H1 (cell line): ENCODE measurements at regions not wholly inside any gene's neighbourhood (a gene's known extent, or its start where the extent isn't known, plus 50 kb on each side); places are given as distances from the start of the nearest gene placed in this dataset.

Experiments
- CTCF ChIA-PET: fragments of 300-600 bp; sonication (Branson Sonifier 250); formaldehyde crosslinking; loops from one replicate; lab custom pipeline; 2021; ENCODE audit not compliant: partially characterized antibody; lab: Charles Lee
- POLR2A ChIA-PET: fragments of 300-600 bp; sonication (Branson Sonifier 250); formaldehyde crosslinking; loops from one replicate; lab custom pipeline; 2021; ENCODE audit warnings: inconsistent platforms; ENCODE audit not compliant: partially characterized antibody; lab: Charles Lee
- DNase-seq, 2 experiments: peaks; one replicate each; pipeline versions ENCODE4 v3.0.0 to v3.0.0-alpha.2; 2010 to 2022; ENCODE audit warnings: low spot score in 2 of 2, low read depth in 1 of 2, mixed read lengths in 1 of 2
- FAIRE-seq: peaks from 2 replicates; lab custom pipeline; 2011; peaks lifted over from hg19 to GRCh38; lab: Jason Lieb, UNC
- H2AFZ ChIP-seq: 2 replicates; pipeline ENCODE4 v1.8.1; 2012; ENCODE audit warnings: low read length, inconsistent platforms
- H2AK5ac ChIP-seq: 2 replicates; pipeline ENCODE4 v1.6.1; 2013; ENCODE audit warnings: low read depth, low read length
- H2BK120ac ChIP-seq: replicated peaks from 2 replicates; pipeline ENCODE3; 2013; ENCODE audit warnings: low read depth, low read length, inconsistent platforms
- H2BK12ac ChIP-seq: 2 replicates; pipeline ENCODE4 v1.6.1; 2013; ENCODE audit warnings: low read depth, low read length
- H2BK15ac ChIP-seq: 2 replicates; pipeline ENCODE4 v1.6.1; 2013; ENCODE audit warnings: low read length
- H2BK20ac ChIP-seq: 2 replicates; pipeline ENCODE4 v1.6.1; 2013; ENCODE audit warnings: low read length
- H2BK5ac ChIP-seq: 2 replicates; pipeline ENCODE4 v1.6.1; 2013; ENCODE audit warnings: low read depth, low read length
- H3K14ac ChIP-seq: 2 replicates; pipeline ENCODE4 v1.6.1; 2013; ENCODE audit warnings: inconsistent platforms; ENCODE audit not compliant: insufficient read length
- H3K18ac ChIP-seq: 2 replicates; pipeline ENCODE4 v1.6.1; 2013; ENCODE audit warnings: low read length; ENCODE audit errors: extremely low read depth
- H3K23ac ChIP-seq: 2 replicates; pipeline ENCODE4 v1.6.1; 2013; ENCODE audit warnings: inconsistent platforms; ENCODE audit not compliant: insufficient read length
- H3K23me2 ChIP-seq: 2 replicates; pipeline ENCODE4 v1.6.1; 2013; ENCODE audit warnings: low read depth, low read length
- H3K27ac ChIP-seq: 2 replicates; pipeline ENCODE4 v1.6.1; 2011; ENCODE audit warnings: low read depth, low read length, inconsistent platforms
- H3K27me3 ChIP-seq, 4 experiments: replicated peaks in 1 of 4; 1 replicate in 1 of 4; 2 replicates in 3 of 4; pipeline versions ENCODE4 v1.6.1 to v1.8.1; 2011 to 2013; ENCODE audit warnings: low read length in 3 of 4, mild to moderate bottlenecking in 3 of 4, inconsistent platforms in 2 of 4, mixed read lengths in 2 of 4, moderate library complexity in 1 of 4; ENCODE audit not compliant: control insufficient read depth in 3 of 4, insufficient read depth in 3 of 4; ENCODE audit errors: extremely low read depth in 1 of 4
- H3K36me3 ChIP-seq, 4 experiments: 2 replicates each; pipeline versions ENCODE4 v1.6.1 to v1.8.1; 2011 to 2013; ENCODE audit warnings: mild to moderate bottlenecking in 4 of 4, low read length in 3 of 4, moderate library complexity in 2 of 4, control low read depth in 1 of 4, inconsistent platforms in 1 of 4; ENCODE audit not compliant: insufficient read depth in 4 of 4, control insufficient read depth in 2 of 4
- H3K4ac ChIP-seq: replicated peaks from 2 replicates; pipeline ENCODE3; 2013; ENCODE audit warnings: low read length, low read depth, mixed read lengths, inconsistent platforms; ENCODE audit not compliant: insufficient read length
- H3K4me1 ChIP-seq, 4 experiments: replicated peaks in 1 of 4; 1 replicate in 1 of 4; 2 replicates in 3 of 4; pipeline versions ENCODE4 v1.6.1 to v1.8.1; 2011 to 2013; ENCODE audit warnings: low read length in 3 of 4, inconsistent platforms in 2 of 4, mixed read lengths in 1 of 4; ENCODE audit not compliant: insufficient read depth in 4 of 4, control insufficient read depth in 3 of 4
- H3K4me2 ChIP-seq, 2 experiments: 2 replicates each; pipeline versions ENCODE4 v1.6.1 to v1.8.1; 2011 to 2013; ENCODE audit warnings: low read depth in 2 of 2, low read length in 2 of 2, control low read depth in 1 of 2, inconsistent platforms in 1 of 2, mild to moderate bottlenecking in 1 of 2; ENCODE audit not compliant: insufficient read depth in 1 of 2
- H3K4me3 ChIP-seq, 4 experiments: fragments of 200-600, 300-600 bp in 1 of 4; sonication (generic), shearing (Covaris generic), sonication (Bioruptor Twin) in 1 of 4; 2 replicates each; pipeline versions ENCODE4 v1.5.1 to v1.8.1; 2011 to 2016; ENCODE audit warnings: low read length in 4 of 4, low read depth in 3 of 4, control low read depth in 2 of 4, inconsistent platforms in 2 of 4, mild to moderate bottlenecking in 2 of 4, mixed read lengths in 1 of 4, moderate library complexity in 1 of 4; ENCODE audit not compliant: insufficient read depth in 2 of 4; ENCODE audit errors: extremely low read depth in 1 of 4
- H3K56ac ChIP-seq: replicated peaks from 2 replicates; pipeline ENCODE3; 2013; ENCODE audit warnings: low read depth, mild to moderate bottlenecking, mixed read lengths, low read length, inconsistent platforms; ENCODE audit not compliant: insufficient read length
- H3K79me1 ChIP-seq: 2 replicates; pipeline ENCODE4 v1.6.1; 2013; ENCODE audit warnings: low read depth, low read length, control low read depth
- H3K79me2 ChIP-seq, 2 experiments: 2 replicates each; pipeline versions ENCODE4 v1.6.1 to v1.8.1; 2012 to 2013; ENCODE audit warnings: low read length in 2 of 2, mild to moderate bottlenecking in 2 of 2, inconsistent platforms in 1 of 2; ENCODE audit not compliant: insufficient read depth in 2 of 2, control insufficient read depth in 1 of 2
- H3K9ac ChIP-seq, 4 experiments: replicated peaks in 1 of 4; 1 replicate in 1 of 4; 2 replicates in 3 of 4; pipeline versions ENCODE4 v1.6.1 to v1.8.1; 2011 to 2013; ENCODE audit warnings: low read depth in 3 of 4, low read length in 3 of 4, control low read depth in 2 of 4, mild to moderate bottlenecking in 2 of 4, moderate library complexity in 2 of 4, inconsistent platforms in 1 of 4; ENCODE audit errors: extremely low read depth in 1 of 4
- H3K9me3 ChIP-seq, 2 experiments: 2 replicates each; pipeline versions ENCODE4 v1.6.1 to v1.8.1; 2012 to 2013; ENCODE audit warnings: mild to moderate bottlenecking in 2 of 2, moderate library complexity in 2 of 2, control low read depth in 1 of 2, inconsistent platforms in 1 of 2, low read depth in 1 of 2, low read length in 1 of 2, mixed read lengths in 1 of 2; ENCODE audit not compliant: insufficient read depth in 2 of 2
- H4K20me1 ChIP-seq, 2 experiments: replicated peaks in 1 of 2; 2 replicates each; pipeline versions ENCODE3 to v1.8.1; 2011 to 2013; ENCODE audit warnings: inconsistent platforms in 2 of 2, low read length in 2 of 2, mild to moderate bottlenecking in 1 of 2; ENCODE audit not compliant: insufficient read depth in 2 of 2, control insufficient read depth in 1 of 2
- H4K5ac ChIP-seq: 2 replicates; pipeline ENCODE4 v1.6.1; 2013; ENCODE audit warnings: low read length, low read depth, mixed read lengths, inconsistent platforms; ENCODE audit not compliant: insufficient read length
- H4K8ac ChIP-seq: 2 replicates; pipeline ENCODE4 v1.8.0; 2013; ENCODE audit warnings: mild to moderate bottlenecking, moderate library complexity, low read length, inconsistent platforms; ENCODE audit not compliant: insufficient read depth; ENCODE audit errors: extremely low read depth
- H4K91ac ChIP-seq: replicated peaks from 2 replicates; pipeline ENCODE3; 2013; ENCODE audit warnings: low read length, mixed read lengths, inconsistent platforms; ENCODE audit not compliant: insufficient read length
- ATF2 ChIP-seq: IDR thresholded peaks from 2 replicates; pipeline ENCODE4 v1.6.1; 2012; ENCODE audit warnings: low read length, inconsistent platforms
- ATF3 ChIP-seq: IDR thresholded peaks from 2 replicates; pipeline ENCODE4 v1.6.1; 2011; ENCODE audit warnings: low read depth, mild to moderate bottlenecking, low read length; ENCODE audit not compliant: insufficient read depth
- BCL11A ChIP-seq, 2 experiments: IDR thresholded peaks; one replicate each; pipeline ENCODE4 v1.6.1; 2011; ENCODE audit warnings: low read depth in 2 of 2, low read length in 2 of 2, mild to moderate bottlenecking in 2 of 2
- EP300 ChIP-seq, 2 experiments: IDR thresholded peaks; 1 replicate in 1 of 2; 2 replicates in 1 of 2; pipeline ENCODE4 v1.6.1; 2011 to 2012; ENCODE audit warnings: low read depth in 2 of 2, low read length in 2 of 2, mild to moderate bottlenecking in 2 of 2, borderline replicate concordance in 1 of 2, inconsistent platforms in 1 of 2, moderate library complexity in 1 of 2
- HDAC6 ChIP-seq: IDR thresholded peaks from one replicate; pipeline ENCODE4 v1.7.1; 2012; ENCODE audit warnings: low read depth, mild to moderate bottlenecking, inconsistent platforms, low read length, moderate library complexity
- JUN ChIP-seq: IDR thresholded peaks from 2 replicates; pipeline ENCODE4 v1.6.1; 2011; ENCODE audit warnings: low read depth, mild to moderate bottlenecking, improper control_type of control experiment, low read length
- JUND ChIP-seq: IDR thresholded peaks from 2 replicates; pipeline ENCODE4 v1.6.1; 2011; ENCODE audit warnings: mild to moderate bottlenecking, improper control_type of control experiment, low read length
- KDM1A ChIP-seq: fragments of 200-600, 300-600 bp; sonication (generic); IDR thresholded peaks from 2 replicates; pipeline ENCODE4 v1.7.1; 2016; ENCODE audit warnings: mild to moderate bottlenecking, low read length, borderline replicate concordance
- RBBP5 ChIP-seq: IDR thresholded peaks from 2 replicates; pipeline ENCODE4 v1.7.1; 2012; ENCODE audit warnings: low read depth, mild to moderate bottlenecking, inconsistent platforms, low read length, moderate library complexity, borderline replicate concordance
- SIX5 ChIP-seq: IDR thresholded peaks from 2 replicates; pipeline ENCODE4 v1.6.1; 2011; ENCODE audit warnings: mild to moderate bottlenecking, low read depth, low read length
- TCF12 ChIP-seq: IDR thresholded peaks from 2 replicates; pipeline ENCODE4 v1.6.1; 2011; ENCODE audit warnings: low read depth, mild to moderate bottlenecking, low read length
- WGBS, 2 experiments: shearing (Covaris generic) in 1 of 2; methylation state at CpG; one replicate each; pipeline versions ENCODE4 v1.1.6 to v1.1.7; 2013 to 2015; ENCODE audit warnings: low lambda C conversion rate in 2 of 2, mixed read lengths in 2 of 2, inconsistent platforms in 1 of 2, low coverage in 1 of 2, missing lambda C conversion rate in 1 of 2; ENCODE audit not compliant: insufficient replicate concordance in 2 of 2, insufficient coverage in 1 of 2, insufficient read length in 1 of 2; ENCODE audit errors: extremely low coverage in 1 of 2, missing lambda C conversion rate in 1 of 2; 5-methylcytosine and 5-hydroxymethylcytosine counted together

- H3K56ac ChIP-seq = no peak overlapping the region
- no peaks in the 10 kb centered on the region for H3K9me3 ChIP-seq
- no peaks in the 10 kb centered on the region for H3K79me2 ChIP-seq
- H2AK5ac ChIP-seq = no peak overlapping the region
- no peaks in the 10 kb centered on the region for H3K79me1 ChIP-seq
- no peak for DNase-seq
- no peak overlapping the region for H3K14ac ChIP-seq
- FAIRE-seq = no peak
- no peak overlapping the region for H3K4ac ChIP-seq
- H4K5ac ChIP-seq = no peak overlapping the region
- 69% methylated on average over 11 of the region's 11 CpGs; no CpG with 5 or more reads in 1 of the 2 experiments for WGBS, 2 experiments
- H2BK120ac ChIP-seq = no peak overlapping the region
- no peak overlapping the region for H3K4me2 ChIP-seq
- ChIA-PET CTCF (interaction anchor here (0.9 to 4.3 kb wide), 11 partner anchors 10 to 72 kb away, joined by 3 to 18 read pairs (median 4); no protein-coding TSS in a partner anchor), POLR2A (no interaction called here)
- H3K4me3 ChIP-seq = no peak overlapping the region
- H4K91ac ChIP-seq = no peak overlapping the region
- H3K27me3 ChIP-seq = no peaks in the 10 kb centered on the region; a peak in 2 of 7 replicates
- H4K8ac ChIP-seq = no peak overlapping the region
- no peaks in the 10 kb centered on the region for H3K23me2 ChIP-seq
- no peak overlapping the region for H2BK12ac ChIP-seq
- H3K9ac ChIP-seq = no peak overlapping the region
- H3K23ac ChIP-seq = no peak overlapping the region
- H3K18ac ChIP-seq = no peak overlapping the region
- H2BK5ac ChIP-seq = no peak overlapping the region
- H2BK20ac ChIP-seq = no peak overlapping the region
- no peak overlapping the region for H3K27ac ChIP-seq
- H2BK15ac ChIP-seq = no peak overlapping the region
- no peaks in the 10 kb centered on the region for H3K36me3 ChIP-seq
- no peaks in the 10 kb centered on the region for H4K20me1 ChIP-seq
- H3K4me1 ChIP-seq = peaks cover 0 to 6% (median 4%) of the 10 kb centered on the region in 4 experiments; a peak in 6 of 7 replicates
- no peak overlapping the region for H2AFZ ChIP-seq
- TF ChIP-seq RBBP5 (no peak), ATF2 (no peak), JUND (no peak), HDAC6 (no peak), ATF3 (no peak), JUN (no peak), KDM1A (no peak), BCL11A (IDR thresholded peaks at IDR 0.05; ENCODE audit: low read depth in 2 of 2, low read length in 2 of 2) (no peak), TCF12 (no peak), SIX5 (no peak), EP300 (IDR thresholded peaks at IDR 0.05; ENCODE audit: borderline replicate concordance in 1 of 2, low read depth in 2 of 2, low read length in 2 of 2) (no peak)
Observed at GRCh38 chr21:39083377-39084008, 99.8 kb downstream of the PSMG1 start.
